HepG2 (cell line): ENCODE measurements at regions not wholly inside any gene's neighbourhood (a gene's known extent, or its start where the extent isn't known, plus 50 kb on each side); places are given as distances from the start of the nearest gene placed in this dataset.

Experiments
- ATAC-seq: fragments of 200-7000 bp; cut with Tn5 transposase; 3 replicates; pipeline ENCODE4 v1.9.1; 2020; ENCODE audit warnings: mild to moderate bottlenecking, moderate library complexity
- BruUV-seq: library from RNA; stranded (reverse); fragments of 400-500 nt; replicated peaks from 2 replicates; lab custom pipeline; 2021; lab: Mats Ljungman, UMichigan
- CTCF ChIA-PET: fragments of 300-600 bp; formaldehyde crosslinking; extraction: SDS; loops from one replicate; lab custom pipeline; 2021; ENCODE audit warnings: low total read pairs, inconsistent platforms, low intra/inter-chr PET ratio; lab: Yijun Ruan, JAX
- POLR2A ChIA-PET: fragments of 350-600 bp; sonication (Branson Sonifier 250); formaldehyde crosslinking; loops from one replicate; lab custom pipeline; 2020; ENCODE audit warnings: antibody characterized with exemption, inconsistent platforms; lab: Yijun Ruan, JAX
- DNase-seq: peaks from one replicate; pipeline ENCODE4 v3.0.0-alpha.2; 2015; ENCODE audit warnings: low spot score
- FAIRE-seq: peaks from 3 replicates; lab custom pipeline; 2011; peaks lifted over from hg19 to GRCh38; lab: Jason Lieb, UNC
- H2AFZ ChIP-seq: one replicate; pipeline ENCODE4 v1.6.1; 2011; ENCODE audit warnings: low read length, inconsistent platforms
- H3K27ac ChIP-seq: fragments of 300-600 bp; 3 replicates; pipeline ENCODE4 v1.8.0; 2011; ENCODE audit warnings: mixed run types, mild to moderate bottlenecking, mixed read lengths, low read length, inconsistent platforms; ENCODE audit not compliant: insufficient read depth; ENCODE audit errors: extremely low read length
- H3K27me3 ChIP-seq, 2 experiments: fragments of 200-600 bp in 1 of 2; 2 replicates in 1 of 2; 3 replicates in 1 of 2; pipeline versions ENCODE4 v1.6.0 to v1.8.0; 2011; ENCODE audit warnings: low read length in 2 of 2, mild to moderate bottlenecking in 2 of 2, moderate library complexity in 2 of 2, inconsistent platforms in 1 of 2; ENCODE audit not compliant: insufficient read depth in 2 of 2, control insufficient read depth in 1 of 2
- H3K36me3 ChIP-seq, 2 experiments: fragments of 200-600 bp in 1 of 2; replicated peaks in 1 of 2; 2 replicates in 1 of 2; 3 replicates in 1 of 2; pipeline versions ENCODE4 v1.5.1 to v1.8.0; 2011; ENCODE audit warnings: low read length in 2 of 2, inconsistent platforms in 1 of 2; ENCODE audit not compliant: insufficient read depth in 2 of 2, control insufficient read depth in 1 of 2
- H3K4me1 ChIP-seq: 2 replicates; pipeline ENCODE4 v1.5.1; 2012; ENCODE audit warnings: low read length, inconsistent platforms; ENCODE audit not compliant: insufficient read depth
- H3K4me2 ChIP-seq: 2 replicates; pipeline ENCODE4 v1.6.0; 2011; ENCODE audit warnings: low read depth, low read length, inconsistent platforms
- H3K4me3 ChIP-seq, 3 experiments: fragments of 200-600 bp in 1 of 3; sonication (generic), shearing (Covaris generic) in 1 of 3; replicated peaks in 1 of 3; 2 replicates each; pipeline ENCODE4 v1.5.1; 2011 to 2016; ENCODE audit warnings: low read length in 3 of 3, inconsistent platforms in 2 of 3, low read depth in 2 of 3, mild to moderate bottlenecking in 2 of 3, control low read depth in 1 of 3, mixed read lengths in 1 of 3; ENCODE audit not compliant: insufficient read depth in 1 of 3
- H3K79me2 ChIP-seq: one replicate; pipeline ENCODE4 v1.6.1; 2011; ENCODE audit warnings: low read length, inconsistent platforms; ENCODE audit not compliant: insufficient read depth
- H3K9ac ChIP-seq: 2 replicates; pipeline ENCODE4 v1.6.0; 2011; ENCODE audit warnings: mild to moderate bottlenecking, low read depth, low read length, inconsistent platforms; ENCODE audit not compliant: insufficient read depth
- H3K9me3 ChIP-seq: 2 replicates; pipeline ENCODE4 v1.5.1; 2012; ENCODE audit warnings: mild to moderate bottlenecking, low read length
- H4K20me1 ChIP-seq: 2 replicates; pipeline ENCODE4 v1.6.0; 2011; ENCODE audit warnings: inconsistent platforms, mild to moderate bottlenecking, low read length, moderate library complexity; ENCODE audit not compliant: insufficient read depth
- CENPBD1 ChIP-seq: sonication (generic); formaldehyde crosslinking; IDR thresholded peaks from 2 replicates; pipeline ENCODE4 v1.8.0; 2022; ENCODE audit warnings: missing genetic modification reagents, low read depth, mild to moderate bottlenecking, borderline replicate concordance
- KDM6A ChIP-seq: IDR thresholded peaks from 2 replicates; pipeline ENCODE4 v1.6.1; 2016; ENCODE audit warnings: low read depth
- MBNL3 ChIP-seq: fragments of 250-450 bp; sonication (Bioruptor Pico); conservative IDR thresholded peaks from 2 replicates; pipeline ENCODE4 v1.8.0; 2022; ENCODE audit warnings: mild to moderate bottlenecking, inconsistent platforms
- NFIC ChIP-seq: IDR thresholded peaks from 2 replicates; pipeline ENCODE4 v1.6.1; 2012; ENCODE audit warnings: mild to moderate bottlenecking, low read length, inconsistent platforms
- RBM39 ChIP-seq: fragments of 200-400 bp; formaldehyde crosslinking; IDR thresholded peaks from one replicate; pipeline ENCODE4 v1.6.1; 2018; ENCODE audit warnings: antibody characterized with exemption, mild to moderate bottlenecking, low read depth, low read length; ENCODE audit not compliant: poor library complexity, severe bottlenecking
- RERE ChIP-seq: IDR thresholded peaks from 2 replicates; pipeline ENCODE4 v1.6.1; 2016; ENCODE audit warnings: low read depth, missing genetic modification reagents, missing compliant biosample characterization
- ZNF441 ChIP-seq: sonication (generic); formaldehyde crosslinking; IDR thresholded peaks from 2 replicates; pipeline ENCODE4 v1.7.0; 2021; ENCODE audit warnings: missing genetic modification reagents, borderline replicate concordance
- ZNF589 ChIP-seq: sonication (generic); formaldehyde crosslinking; conservative IDR thresholded peaks from 2 replicates; pipeline ENCODE4 v1.8.0; 2022; ENCODE audit warnings: mild to moderate bottlenecking, moderate library complexity, missing genetic modification reagents
- ZNF646 ChIP-seq: sonication (generic); formaldehyde crosslinking; IDR thresholded peaks from 2 replicates; pipeline ENCODE4 v1.9.0; 2021; ENCODE audit warnings: mild to moderate bottlenecking, missing genetic modification reagents
- WGBS: methylation state at CpG from one replicate; pipeline ENCODE4 v1.1.6; 2017; ENCODE audit warnings: low lambda C conversion rate; 5-methylcytosine and 5-hydroxymethylcytosine counted together
- in situ Hi-C: cut with HindIII; loops from 2 replicates; pipeline ENCODE4 v1.10.0; 2017; ENCODE audit warnings: low pct_unique_long_range_greater_than_20kb; ENCODE audit not compliant: extremely low pct_ligation_motif_present
- intact Hi-C: fragments of 100-400 bp; cut with micrococcal nuclease; formaldehyde crosslinking; loops from one replicate; pipeline ENCODE4 v1.10.0; 2022; ENCODE audit not compliant: unreplicated experiment

- TF ChIP-seq NFIC = no peak
- TF ChIP-seq, all 625 proteins: peak for 0
Measured at GRCh38 chr4:95715830-95716229, 124.1 kb upstream of the PDHA2 start (continued).

- TF ChIP-seq RERE (CRISPR knock-in tag) (no peak), ZNF589 (CRISPR knock-in tag) (no peak), ZNF646 (CRISPR knock-in tag) (no peak), ZNF441 (CRISPR knock-in tag) (no peak), KDM6A (CRISPR knock-in tag) (no peak), RBM39 (no peak), CENPBD1 (CRISPR knock-in tag) (no peak), MBNL3 (CRISPR knock-in tag) (no peak)
- Histone ChIP-seq H3K79me2 (no peaks in the 10 kb centered on the region), H3K27ac (no peak overlapping the region), H3K4me3 (no peak overlapping the region), H3K9me3 (peaks cover 62% of the 10 kb centered on the region), H3K9ac (no peak overlapping the region), H3K27me3 (no peaks in the 10 kb centered on the region), H3K4me1 (no peaks in the 10 kb centered on the region), H3K36me3 (no peaks in the 10 kb centered on the region), H3K4me2 (no peak overlapping the region), H2AFZ (no peak overlapping the region), H4K20me1 (no peaks in the 10 kb centered on the region)
- DNase-seq (no peak), FAIRE-seq (no peak), ATAC-seq (no peak)
- in situ Hi-C loops = no loop called here
- POLR2A ChIA-PET = no interaction called here
- CTCF ChIA-PET = no interaction called here
- no TSS peak for BruUV-seq
- WGBS = 0% methylated on average over 1 of the region's 1 CpG
- intact Hi-C loops = no loop called here
Measured at GRCh38 chr4:95714571-95714970, 125.3 kb upstream of the PDHA2 start.
